SK-N-SH (cell line): ENCODE measurements at regions not wholly inside any gene's neighbourhood (a gene's known extent, or its start where the extent isn't known, plus 50 kb on each side); places are given as distances from the start of the nearest gene placed in this dataset.

Source experiments
- CTCF ChIA-PET: fragments of 300-600, 350-600 bp; formaldehyde crosslinking; extraction: SDS; loops from one replicate; lab custom pipeline; 2021; lab: Yijun Ruan, JAX
- POLR2A ChIA-PET: fragments of 350-600 bp; sonication (Branson Sonifier 250); formaldehyde crosslinking; extraction: SDS; loops from one replicate; lab custom pipeline; 2020; ENCODE audit warnings: antibody characterized with exemption, inconsistent platforms; lab: Yijun Ruan, JAX
- DNase-seq: peaks from one replicate; pipeline ENCODE4 v3.0.0; 2012
- H2AFZ ChIP-seq: fragments of 200-600 bp; sonication (generic); 2 replicates; pipeline ENCODE4 v1.8.1; 2016; ENCODE audit warnings: antibody characterized with exemption, mild to moderate bottlenecking, low read depth
- H3F3A ChIP-seq: fragments of 200-600 bp; sonication (generic); replicated peaks from 2 replicates; pipeline ENCODE3; 2016; ENCODE audit warnings: antibody characterized with exemption, mild to moderate bottlenecking; ENCODE audit not compliant: insufficient read depth
- H3K27ac ChIP-seq, 2 experiments: fragments of 200-500 bp in 1 of 2; fragments of 200-600 bp in 1 of 2; sonication (Bioruptor generic) in 1 of 2; sonication (generic), shearing (Covaris generic) in 1 of 2; 2 replicates each; pipeline versions ENCODE4 v1.5.1 to v1.6.1; 2014 to 2016; ENCODE audit warnings: low read depth in 2 of 2, inconsistent platforms in 1 of 2, low read length in 1 of 2, mild to moderate bottlenecking in 1 of 2, mixed read lengths in 1 of 2
- H3K27me3 ChIP-seq: fragments of 200-600 bp; sonication (generic), shearing (Covaris generic); 2 replicates; pipeline ENCODE4 v1.6.1; 2016; ENCODE audit warnings: mixed run types; ENCODE audit not compliant: insufficient read depth
- H3K36me3 ChIP-seq, 2 experiments: fragments of 200-500 bp in 1 of 2; fragments of 200-600 bp in 1 of 2; sonication (Bioruptor generic) in 1 of 2; sonication (generic) in 1 of 2; replicated peaks in 1 of 2; 2 replicates each; pipeline versions ENCODE3 to v1.5.1; 2014 to 2016; ENCODE audit warnings: low read length in 1 of 2, mild to moderate bottlenecking in 1 of 2; ENCODE audit not compliant: insufficient read depth in 2 of 2, control insufficient read depth in 1 of 2
- H3K4me1 ChIP-seq, 2 experiments: fragments of 200-500 bp in 1 of 2; fragments of 200-600 bp in 1 of 2; sonication (Bioruptor generic) in 1 of 2; sonication (generic), shearing (Covaris generic) in 1 of 2; 2 replicates each; pipeline versions ENCODE4 v1.5.1 to v1.6.1; 2014 to 2016; ENCODE audit warnings: low read depth in 1 of 2, low read length in 1 of 2, mixed run types in 1 of 2; ENCODE audit not compliant: insufficient read depth in 2 of 2, control insufficient read depth in 1 of 2
- H3K4me2 ChIP-seq: fragments of 200-600 bp; sonication (generic), shearing (Covaris generic); 2 replicates; pipeline ENCODE4 v1.6.1; 2017; ENCODE audit warnings: mixed run types
- H3K4me3 ChIP-seq, 2 experiments: fragments of 200-500 bp in 1 of 2; fragments of 200-600 bp in 1 of 2; sonication (Bioruptor generic) in 1 of 2; sonication (generic), shearing (Covaris generic) in 1 of 2; 2 replicates each; pipeline versions ENCODE4 v1.5.1 to v1.8.1; 2014 to 2016; ENCODE audit warnings: low read depth in 2 of 2, inconsistent platforms in 1 of 2, low read length in 1 of 2, mild to moderate bottlenecking in 1 of 2, mixed read lengths in 1 of 2, moderate library complexity in 1 of 2
- H3K79me2 ChIP-seq: fragments of 200-600 bp; sonication (generic); 2 replicates; pipeline ENCODE4 v1.8.1; 2017; ENCODE audit warnings: mild to moderate bottlenecking; ENCODE audit not compliant: insufficient read depth
- H3K9ac ChIP-seq: fragments of 200-600 bp; sonication (generic); 2 replicates; pipeline ENCODE4 v1.6.1; 2017; ENCODE audit warnings: mixed run types
- H3K9me2 ChIP-seq: fragments of 200-600 bp; sonication (generic); 2 replicates; pipeline ENCODE4 v1.6.1; 2017; ENCODE audit warnings: mixed run types
- H3K9me3 ChIP-seq: fragments of 200-600 bp; sonication (generic); 2 replicates; pipeline ENCODE4 v1.6.1; 2017; ENCODE audit warnings: mixed run types, mild to moderate bottlenecking, moderate library complexity
- H4K20me1 ChIP-seq: fragments of 200-600 bp; sonication (generic); 2 replicates; pipeline ENCODE4 v1.6.1; 2017; ENCODE audit warnings: mild to moderate bottlenecking, mixed run types; ENCODE audit not compliant: insufficient read depth
- CTCF ChIP-seq: fragments of 200-600 bp; sonication (generic); IDR thresholded peaks from 2 replicates; pipeline ENCODE4 v1.6.1; 2017; ENCODE audit warnings: antibody characterized with exemption, mild to moderate bottlenecking, moderate library complexity
- ELF1 ChIP-seq: IDR thresholded peaks from 2 replicates; pipeline ENCODE4 v1.4.0; 2012
- EP300 ChIP-seq, 2 experiments: IDR thresholded peaks; 2 replicates each; pipeline versions ENCODE4 v1.4.0 to v1.6.1; 2012; ENCODE audit warnings: borderline replicate concordance in 1 of 2, low read depth in 1 of 2, low read length in 1 of 2
- FOSL2 ChIP-seq: IDR thresholded peaks from 2 replicates; pipeline ENCODE4 v1.4.0; 2012; ENCODE audit warnings: low read depth, mild to moderate bottlenecking, moderate library complexity, borderline replicate concordance
- GABPA ChIP-seq: IDR thresholded peaks from 2 replicates; pipeline ENCODE4 v1.4.0; 2012; ENCODE audit warnings: low read depth, mild to moderate bottlenecking
- GATA2 ChIP-seq: sonication (generic); formaldehyde crosslinking; IDR thresholded peaks from 2 replicates; pipeline ENCODE4 v1.5.0; 2020; ENCODE audit warnings: mild to moderate bottlenecking, missing genetic modification reagents
- MEF2A ChIP-seq: IDR thresholded peaks from 2 replicates; pipeline ENCODE4 v1.4.0; 2012; ENCODE audit warnings: low read depth, borderline replicate concordance
- POLR2AphosphoS5 ChIP-seq: IDR thresholded peaks from 2 replicates; pipeline ENCODE4 v1.6.1; 2012; ENCODE audit warnings: low read depth, low read length
- RAD21 ChIP-seq: IDR thresholded peaks from 2 replicates; pipeline ENCODE4 v1.6.1; 2012; ENCODE audit warnings: mild to moderate bottlenecking, low read length
- RXRA ChIP-seq: IDR thresholded peaks from 2 replicates; pipeline ENCODE4 v1.4.0; 2012; ENCODE audit warnings: low read depth, mild to moderate bottlenecking, borderline replicate concordance
- TAF1 ChIP-seq: IDR thresholded peaks from 2 replicates; pipeline ENCODE4 v1.6.1; 2012; ENCODE audit warnings: low read depth, mild to moderate bottlenecking, low read length, moderate library complexity, borderline replicate concordance
- USF1 ChIP-seq: IDR thresholded peaks from 2 replicates; pipeline ENCODE4 v1.4.0; 2012; ENCODE audit warnings: low read depth, borderline replicate concordance
- WGBS: methylation state at CpG from one replicate; pipeline ENCODE4 v1.1.6; 2017; ENCODE audit warnings: low lambda C conversion rate; 5-methylcytosine and 5-hydroxymethylcytosine counted together
- TF ChIP-seq, protein P1 (sequence below): fragments of 150-350 bp; IDR thresholded peaks from 2 replicates; pipeline ENCODE4 v1.6.1; 2017; ENCODE audit warnings: antibody characterized with exemption, low read length, low read depth, borderline replicate concordance
- TF ChIP-seq, protein P2 (sequence below): fragments of 150-350 bp; IDR thresholded peaks from 2 replicates; pipeline ENCODE4 v1.6.1; 2016; ENCODE audit warnings: mild to moderate bottlenecking, low read depth, low read length

DNA sequence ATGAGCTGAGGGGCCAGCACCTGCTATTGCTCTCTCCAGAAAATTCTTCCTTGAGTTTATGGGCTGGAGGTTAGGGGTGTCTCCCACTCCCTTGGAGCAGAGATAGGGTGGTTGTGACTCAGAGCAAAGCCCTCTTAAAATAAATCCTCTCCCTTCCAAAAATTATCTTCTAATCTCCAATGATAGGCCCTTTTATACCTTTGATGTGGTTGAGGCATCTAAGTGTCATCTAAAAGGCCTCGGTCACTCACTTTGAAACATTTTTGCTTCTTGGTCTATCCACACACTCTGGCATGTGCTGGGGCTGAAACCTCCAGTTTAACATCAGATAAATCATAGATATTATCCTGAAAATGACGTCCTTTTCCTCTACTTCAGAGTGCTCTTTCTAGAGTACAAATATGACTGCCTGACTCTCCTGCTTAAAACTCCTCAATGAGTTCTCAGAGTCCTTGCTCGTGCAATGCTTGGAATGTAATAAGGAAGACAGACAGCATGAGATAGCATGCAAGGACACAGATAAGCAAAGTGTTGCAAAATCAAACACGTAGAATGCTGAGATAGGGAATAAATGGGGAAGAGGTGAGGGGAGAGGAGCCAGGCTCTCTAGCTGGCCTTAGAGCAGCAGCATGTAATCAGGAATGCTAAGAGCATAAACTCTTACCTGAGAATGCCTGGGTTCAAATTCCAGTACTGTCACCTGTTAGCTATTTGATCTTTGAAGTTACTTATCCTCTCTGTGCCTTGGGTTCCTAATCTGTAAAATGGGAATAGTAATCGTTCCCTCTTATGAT, 374.1 kb upstream of the CITED2 start:
- H2AFZ ChIP-seq: no peak overlapping the region
- 74% methylated on average over 5 of the region's 5 CpGs for WGBS
- H4K20me1 ChIP-seq: no peaks in the 10 kb centered on the region
- peaks cover 0 to 13% of the 10 kb centered on the region in 2 experiments; a peak in 2 of 4 replicates for H3K4me1 ChIP-seq
- H3K27me3 ChIP-seq: no peaks in the 10 kb centered on the region
- peaks cover 14% of the 10 kb centered on the region for H3F3A ChIP-seq
- no peak overlapping the region for H3K4me3 ChIP-seq
- no peak overlapping the region for H3K9ac ChIP-seq
- H3K9me3 ChIP-seq: no peaks in the 10 kb centered on the region
- TF ChIP-seq CTCF: no peak
- TF ChIP-seq FOSL2: no peak
- TF ChIP-seq POLR2AphosphoS5: no peak
- TF ChIP-seq GATA2: no peak
- no peak for TF ChIP-seq RAD21
- TF ChIP-seq RXRA: no peak
- TF ChIP-seq USF1: no peak
- TF ChIP-seq ELF1: no peak
- TF ChIP-seq, protein P1, sequence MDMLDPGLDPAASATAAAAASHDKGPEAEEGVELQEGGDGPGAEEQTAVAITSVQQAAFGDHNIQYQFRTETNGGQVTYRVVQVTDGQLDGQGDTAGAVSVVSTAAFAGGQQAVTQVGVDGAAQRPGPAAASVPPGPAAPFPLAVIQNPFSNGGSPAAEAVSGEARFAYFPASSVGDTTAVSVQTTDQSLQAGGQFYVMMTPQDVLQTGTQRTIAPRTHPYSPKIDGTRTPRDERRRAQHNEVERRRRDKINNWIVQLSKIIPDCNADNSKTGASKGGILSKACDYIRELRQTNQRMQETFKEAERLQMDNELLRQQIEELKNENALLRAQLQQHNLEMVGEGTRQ: no peak
- TF ChIP-seq MEF2A: no peak
- no peak for TF ChIP-seq TAF1
- no peak for TF ChIP-seq EP300 (IDR thresholded peaks at IDR 0.05; ENCODE audit: borderline replicate concordance in 1 of 2, low read depth in 1 of 2, low read length in 1 of 2)
- TF ChIP-seq GABPA: no peak
- TF ChIP-seq, protein P2, sequence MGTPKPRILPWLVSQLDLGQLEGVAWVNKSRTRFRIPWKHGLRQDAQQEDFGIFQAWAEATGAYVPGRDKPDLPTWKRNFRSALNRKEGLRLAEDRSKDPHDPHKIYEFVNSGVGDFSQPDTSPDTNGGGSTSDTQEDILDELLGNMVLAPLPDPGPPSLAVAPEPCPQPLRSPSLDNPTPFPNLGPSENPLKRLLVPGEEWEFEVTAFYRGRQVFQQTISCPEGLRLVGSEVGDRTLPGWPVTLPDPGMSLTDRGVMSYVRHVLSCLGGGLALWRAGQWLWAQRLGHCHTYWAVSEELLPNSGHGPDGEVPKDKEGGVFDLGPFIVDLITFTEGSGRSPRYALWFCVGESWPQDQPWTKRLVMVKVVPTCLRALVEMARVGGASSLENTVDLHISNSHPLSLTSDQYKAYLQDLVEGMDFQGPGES: no peak
- ChIA-PET POLR2A (no interaction called here), CTCF (no interaction called here)
- no peak overlapping the region for H3K27ac ChIP-seq
- no peak for DNase-seq
- H3K4me2 ChIP-seq: no peak overlapping the region
- H3K36me3 ChIP-seq: no peaks in the 10 kb centered on the region
- H3K9me2 ChIP-seq: no peaks in the 10 kb centered on the region
- no peaks in the 10 kb centered on the region for H3K79me2 ChIP-seq
